Gastrocnemius medialis (tissue), 4 donors: ENCODE measurements at regions not wholly inside any gene's neighbourhood (a gene's known extent, or its start where the extent isn't known, plus 50 kb on each side); places are given as distances from the start of the nearest gene placed in this dataset.
"Not testable (repeated sequence)": the region's sequence is repeated elsewhere in the genome, so short reads cannot be mapped to it uniquely, and the experiment has no call there.

ENCODE experiments used
- ATAC-seq, 2 donors: fragments of 150-250 bp; one replicate each; pipeline ENCODE4 v1.9.1; 2016
- DNase-seq, 2 donors: peaks; one replicate each; pipeline ENCODE4 v3.0.0-alpha.2; 2019
- H3K27ac ChIP-seq, 4 donors: fragments of 200-600 bp; sonication (generic); 1 replicate in 1 of 4; 2 replicates in 3 of 4; pipeline ENCODE4 v1.5.1; 2016 to 2018; ENCODE audit warnings: mild to moderate bottlenecking in 2 of 4, moderate library complexity in 1 of 4
- H3K27me3 ChIP-seq, 3 donors: fragments of 200-600 bp; sonication (generic) in 2 of 3; 1 replicate in 1 of 3; 2 replicates in 2 of 3; pipeline versions ENCODE4 v1.5.1 to v1.6.0; 2016 to 2019; ENCODE audit warnings: mild to moderate bottlenecking in 1 of 3, moderate library complexity in 1 of 3
- H3K36me3 ChIP-seq, 2 donors: fragments of 200-600 bp; sonication (generic) in 1 of 2; one replicate each; pipeline ENCODE4 v1.5.1; 2017 to 2018
- H3K4me1 ChIP-seq, 2 donors: fragments of 200-600 bp; sonication (generic) in 1 of 2; one replicate each; pipeline ENCODE4 v1.5.1; 2016 to 2017; ENCODE audit warnings: mild to moderate bottlenecking in 2 of 2
- H3K4me3 ChIP-seq, 4 donors: fragments of 200-600 bp; sonication (generic) in 3 of 4; 1 replicate in 1 of 4; 2 replicates in 3 of 4; pipeline ENCODE4 v1.5.1; 2016 to 2019; ENCODE audit warnings: mild to moderate bottlenecking in 2 of 4
- H3K9me3 ChIP-seq, 3 donors: fragments of 200-600 bp; sonication (generic) in 2 of 3; 1 replicate in 1 of 3; 2 replicates in 2 of 3; pipeline ENCODE4 v1.5.1; 2016 to 2019
- POLR2A ChIP-seq, 2 donors: fragments of 450-650 bp; IDR thresholded peaks; one replicate each; pipeline ENCODE4 v1.6.1; 2017; ENCODE audit warnings: antibody characterized with exemption in 2 of 2, mild to moderate bottlenecking in 2 of 2, moderate library complexity in 2 of 2
- in situ Hi-C, 4 donors: fragments of 200-750 bp; cut with MboI; loops; one replicate each; pipeline versions ENCODE4 v1.15.0 to v1.8.0; 2017; ENCODE audit warnings: low sequenced_read_pairs in 4 of 4
- intact Hi-C: fragments of 100-400 bp; cut with DNase I; formaldehyde crosslinking; loops from one replicate; pipeline ENCODE4 v1.15.1; 2023; ENCODE audit warnings: low total_unique reads
- TF ChIP-seq, protein P1 (sequence below), 5 experiments: fragments of 450-650 bp in 3 of 5; fragments of 200-600 bp in 2 of 5; sonication (generic) in 2 of 5; IDR thresholded peaks in 4 of 5; conservative IDR thresholded peaks in 1 of 5; 1 replicate in 4 of 5; 2 replicates in 1 of 5; pipeline ENCODE4 v1.5.1; 2016 to 2019; ENCODE audit warnings: antibody characterized with exemption in 5 of 5, mild to moderate bottlenecking in 3 of 5, moderate library complexity in 3 of 5

DNA sequence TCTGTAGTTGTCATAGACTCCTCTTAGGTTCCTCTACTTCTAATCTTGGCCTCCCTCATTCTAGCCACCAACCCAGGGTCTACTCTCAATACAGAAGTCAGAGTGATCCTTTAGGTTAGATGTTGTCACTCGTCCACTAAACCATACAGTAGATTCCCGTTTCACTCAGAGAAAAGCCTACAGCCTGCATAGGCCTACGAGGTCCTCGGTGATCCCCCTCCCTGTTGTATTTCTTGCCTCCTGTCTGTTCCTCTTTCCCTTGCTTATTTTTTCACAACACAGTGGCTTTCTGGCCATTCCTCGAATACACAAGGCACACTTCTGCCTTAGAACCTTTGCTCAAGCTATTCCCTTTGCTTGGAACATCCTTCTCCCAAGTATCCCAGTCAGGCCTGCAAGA lies 183.0 kb upstream of the PRSS1 start:
- Histone ChIP-seq H3K4me3 (no peak overlapping the region), H3K27me3 (no peaks in the 10 kb centered on the region), H3K9me3 (no peaks in the 10 kb centered on the region), H3K27ac (no peak overlapping the region), H3K36me3 (no peaks in the 10 kb centered on the region), H3K4me1 (peaks cover 0 to 5% of the 10 kb centered on the region in 2 donors)
- in situ Hi-C loops (no loop called here), intact Hi-C loops (no loop called here)
- DNase-seq, result no peak
- TF ChIP-seq, protein P1, sequence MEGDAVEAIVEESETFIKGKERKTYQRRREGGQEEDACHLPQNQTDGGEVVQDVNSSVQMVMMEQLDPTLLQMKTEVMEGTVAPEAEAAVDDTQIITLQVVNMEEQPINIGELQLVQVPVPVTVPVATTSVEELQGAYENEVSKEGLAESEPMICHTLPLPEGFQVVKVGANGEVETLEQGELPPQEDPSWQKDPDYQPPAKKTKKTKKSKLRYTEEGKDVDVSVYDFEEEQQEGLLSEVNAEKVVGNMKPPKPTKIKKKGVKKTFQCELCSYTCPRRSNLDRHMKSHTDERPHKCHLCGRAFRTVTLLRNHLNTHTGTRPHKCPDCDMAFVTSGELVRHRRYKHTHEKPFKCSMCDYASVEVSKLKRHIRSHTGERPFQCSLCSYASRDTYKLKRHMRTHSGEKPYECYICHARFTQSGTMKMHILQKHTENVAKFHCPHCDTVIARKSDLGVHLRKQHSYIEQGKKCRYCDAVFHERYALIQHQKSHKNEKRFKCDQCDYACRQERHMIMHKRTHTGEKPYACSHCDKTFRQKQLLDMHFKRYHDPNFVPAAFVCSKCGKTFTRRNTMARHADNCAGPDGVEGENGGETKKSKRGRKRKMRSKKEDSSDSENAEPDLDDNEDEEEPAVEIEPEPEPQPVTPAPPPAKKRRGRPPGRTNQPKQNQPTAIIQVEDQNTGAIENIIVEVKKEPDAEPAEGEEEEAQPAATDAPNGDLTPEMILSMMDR (IDR thresholded peaks at IDR 0.05 in 4 of 5, conservative IDR thresholded peaks at IDR 0.05 in 1 of 5), result no peak
- TF ChIP-seq POLR2A (IDR thresholded peaks at IDR 0.05), result no peak
- ATAC-seq, result no peak

DNA sequence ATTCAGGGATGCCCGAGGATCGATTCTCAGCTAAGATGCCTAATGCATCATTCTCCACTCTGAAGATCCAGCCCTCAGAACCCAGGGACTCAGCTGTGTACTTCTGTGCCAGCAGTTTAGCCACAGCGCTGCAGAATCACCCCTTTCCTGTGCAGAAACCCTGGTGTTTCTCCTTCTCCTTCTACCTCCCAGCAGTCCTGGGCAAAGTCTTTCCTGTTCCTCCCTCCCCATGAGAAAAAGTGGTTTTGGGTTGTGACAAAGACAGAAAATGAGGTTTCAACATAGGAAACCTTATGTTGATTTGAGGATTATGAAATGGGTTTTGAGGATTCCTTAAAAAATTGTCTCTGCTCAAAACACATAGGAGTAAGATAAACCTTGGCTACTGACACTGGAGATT lies 185.1 kb upstream of the PRSS1 start:
- DNase-seq, H3K27ac ChIP-seq, in situ Hi-C loops, ATAC-seq, H3K9me3 ChIP-seq, H3K27me3 ChIP-seq, H3K4me3 ChIP-seq, intact Hi-C loops, H3K4me1 ChIP-seq, H3K36me3 ChIP-seq: not testable (repeated sequence)

DNA sequence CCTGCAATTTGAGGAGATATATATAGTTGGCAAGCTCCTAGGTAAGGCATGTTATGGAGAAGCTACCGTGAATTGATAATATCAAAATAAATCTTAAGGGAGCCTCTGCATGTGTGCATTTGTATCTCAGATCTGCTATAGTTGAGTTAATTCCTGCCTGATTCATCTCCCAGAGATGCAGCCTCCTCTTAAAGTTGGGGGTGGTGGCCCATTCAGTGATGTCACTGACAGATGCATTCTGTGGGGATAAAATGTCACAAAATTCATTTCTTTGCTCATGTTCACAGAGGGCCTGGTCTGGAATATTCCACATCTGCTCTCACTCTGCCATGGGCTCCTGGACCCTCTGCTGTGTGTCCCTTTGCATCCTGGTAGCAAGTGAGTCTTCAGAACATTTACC lies 185.8 kb upstream of the PRSS1 start:
- Histone ChIP-seq H3K36me3 (no peaks in the 10 kb centered on the region), H3K4me3 (no peak overlapping the region), H3K9me3 (no peaks in the 10 kb centered on the region), H3K27me3 (no peaks in the 10 kb centered on the region), H3K4me1 (peaks cover 0 to 5% of the 10 kb centered on the region in 2 donors), H3K27ac (no peak overlapping the region)
- intact Hi-C loops (no loop called here), in situ Hi-C loops (no loop called here)
- DNase-seq, result no peak
- TF ChIP-seq POLR2A (IDR thresholded peaks at IDR 0.05), result no peak
- TF ChIP-seq, protein P1 (IDR thresholded peaks at IDR 0.05 in 4 of 5, conservative IDR thresholded peaks at IDR 0.05 in 1 of 5), result no peak
- no peak for ATAC-seq

DNA sequence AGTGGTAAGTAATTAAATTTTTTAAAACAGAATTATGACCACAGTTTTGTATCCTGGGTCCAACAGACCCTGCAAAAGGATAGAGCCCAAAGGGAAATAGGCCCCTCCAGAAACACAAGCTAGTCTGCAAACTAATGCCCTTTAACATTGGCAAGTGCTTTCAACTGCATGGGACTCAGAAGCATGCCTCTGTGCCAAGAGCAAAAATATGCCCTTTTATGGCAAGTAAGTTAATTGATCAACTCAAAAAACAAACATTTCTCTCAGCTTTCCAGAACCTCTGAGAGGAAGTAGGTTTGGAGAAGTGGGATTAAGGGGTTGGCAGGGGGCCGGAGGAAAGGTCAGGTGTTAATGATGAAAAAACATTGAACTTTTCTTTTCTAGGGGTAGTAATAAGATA lies 186.6 kb upstream of the PRSS1 start:
- Histone ChIP-seq H3K27me3 (no peaks in the 10 kb centered on the region), H3K9me3 (no peaks in the 10 kb centered on the region), H3K4me1 (peaks cover 0 to under 1% of the 10 kb centered on the region in 2 donors), H3K4me3 (no peak overlapping the region), H3K36me3 (no peaks in the 10 kb centered on the region), H3K27ac (no peak overlapping the region)
- in situ Hi-C loops (no loop called here), intact Hi-C loops (no loop called here)
- no peak for ATAC-seq
- no peak for DNase-seq
- no peak for TF ChIP-seq POLR2A (IDR thresholded peaks at IDR 0.05)
- TF ChIP-seq, protein P1 (IDR thresholded peaks at IDR 0.05 in 4 of 5, conservative IDR thresholded peaks at IDR 0.05 in 1 of 5), result no peak

DNA sequence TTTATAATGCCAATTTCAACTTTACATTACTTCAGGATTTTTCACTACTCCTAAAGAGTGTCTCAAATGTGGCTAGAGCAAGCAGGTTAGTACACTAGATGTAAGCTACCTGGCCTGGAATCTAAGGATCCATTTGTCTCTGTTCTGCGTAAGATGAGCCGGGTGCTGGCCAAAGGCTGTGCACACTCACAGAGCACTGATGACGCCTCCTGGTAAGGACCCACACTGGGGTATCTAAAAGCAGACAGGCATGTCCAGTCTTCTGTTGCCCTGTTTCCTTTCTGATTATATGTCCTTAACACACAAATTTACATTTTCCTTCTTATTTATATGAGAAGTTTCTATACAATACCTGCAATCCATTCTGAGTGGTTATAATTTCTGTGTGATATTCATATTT lies 187.9 kb upstream of the PRSS1 start:
- ATAC-seq, result not testable (repeated sequence)

DNA sequence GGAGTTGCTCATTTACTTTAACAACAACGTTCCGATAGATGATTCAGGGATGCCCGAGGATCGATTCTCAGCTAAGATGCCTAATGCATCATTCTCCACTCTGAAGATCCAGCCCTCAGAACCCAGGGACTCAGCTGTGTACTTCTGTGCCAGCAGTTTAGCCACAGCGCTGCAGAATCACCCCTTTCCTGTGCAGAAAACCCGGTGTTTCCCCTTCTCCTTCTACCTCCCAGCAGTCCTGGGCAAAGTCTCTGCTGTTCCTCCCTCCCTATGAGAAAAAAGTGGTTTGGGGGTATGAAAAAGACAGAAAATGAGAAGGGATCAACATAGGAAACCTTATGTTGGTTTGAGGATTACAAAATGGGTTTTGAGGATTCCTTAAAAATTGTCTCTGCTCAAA lies 188.5 kb upstream of the PRSS1 start:
- intact Hi-C loops, H3K27me3 ChIP-seq, ATAC-seq, in situ Hi-C loops, DNase-seq, H3K9me3 ChIP-seq, H3K4me3 ChIP-seq, H3K27ac ChIP-seq, H3K36me3 ChIP-seq: not testable (repeated sequence)
- peaks cover 3 to 15% of the 10 kb centered on the region in 2 donors for H3K4me1 ChIP-seq

More for the DNA sequence above, 187.9 kb upstream of the PRSS1 start:
- peaks cover 3 to 14% of the 10 kb centered on the region in 2 donors for H3K4me1 ChIP-seq
- H3K4me3 ChIP-seq, in situ Hi-C loops, H3K36me3 ChIP-seq, DNase-seq, intact Hi-C loops, H3K27ac ChIP-seq, H3K27me3 ChIP-seq, H3K9me3 ChIP-seq: not testable (repeated sequence)
